Endodermal cell (in vitro differentiated cells): ENCODE measurements at regions not wholly inside any gene's neighbourhood (a gene's known extent, or its start where the extent isn't known, plus 50 kb on each side); places are given as distances from the start of the nearest gene placed in this dataset.

Source experiments
- DNase-seq: peaks from one replicate; pipeline ENCODE4 v3.0.0-alpha.2; 2017
- H3K27ac ChIP-seq: 2 replicates; pipeline ENCODE4 v1.5.1; 2013; ENCODE audit warnings: mild to moderate bottlenecking, low read depth, low read length, moderate library complexity
- H3K27me3 ChIP-seq: 2 replicates; pipeline ENCODE4 v1.6.1; 2013; ENCODE audit warnings: mild to moderate bottlenecking, low read length, moderate library complexity; ENCODE audit not compliant: insufficient read depth, control insufficient read depth, poor library complexity, severe bottlenecking
- H3K36me3 ChIP-seq: 2 replicates; pipeline ENCODE4 v1.7.0; 2013; ENCODE audit warnings: mild to moderate bottlenecking, low read length, moderate library complexity; ENCODE audit not compliant: control insufficient read depth, insufficient read depth
- H3K4me1 ChIP-seq: one replicate; pipeline ENCODE4 v1.7.0; 2013; ENCODE audit warnings: low read length; ENCODE audit not compliant: control insufficient read depth, insufficient read depth
- H3K4me3 ChIP-seq: 2 replicates; pipeline ENCODE4 v1.5.1; 2013; ENCODE audit warnings: mild to moderate bottlenecking, low read length, moderate library complexity
- H3K9ac ChIP-seq: 2 replicates; pipeline ENCODE4 v1.6.1; 2013; ENCODE audit warnings: mild to moderate bottlenecking, low read length, moderate library complexity; ENCODE audit not compliant: poor library complexity, severe bottlenecking; ENCODE audit errors: extremely low read depth
- H3K9me3 ChIP-seq: 2 replicates; pipeline ENCODE4 v1.6.1; 2013; ENCODE audit warnings: mild to moderate bottlenecking, low read length, moderate library complexity; ENCODE audit not compliant: control insufficient read depth
- H3K27ac Mint-ChIP-seq: 2 replicates; pipeline ENCODE4 v1.8.0; 2020; ENCODE audit warnings: mixed read lengths
- H3K27me3 Mint-ChIP-seq: 2 replicates; pipeline ENCODE4 v1.8.0; 2021; ENCODE audit warnings: mild to moderate bottlenecking, mixed read lengths; ENCODE audit not compliant: insufficient read depth
- H3K36me3 Mint-ChIP-seq: 2 replicates; pipeline ENCODE4 v1.8.0; 2020; ENCODE audit warnings: low read depth, mixed read lengths
- H3K4me1 Mint-ChIP-seq: 2 replicates; pipeline ENCODE4 v1.8.0; 2020; ENCODE audit warnings: mixed read lengths
- H3K4me3 Mint-ChIP-seq: 2 replicates; pipeline ENCODE4 v1.8.0; 2020; ENCODE audit warnings: mild to moderate bottlenecking, moderate library complexity, mixed read lengths
- H3K9me3 Mint-ChIP-seq: 2 replicates; pipeline ENCODE4 v1.8.0; 2020; ENCODE audit warnings: mild to moderate bottlenecking, mixed read lengths
- CTCF ChIP-seq: fragments of 200-600 bp; sonication (generic); conservative IDR thresholded peaks from 2 replicates; pipeline ENCODE4 v1.5.0; 2021; ENCODE audit warnings: antibody characterized with exemption, mild to moderate bottlenecking
- WGBS, 2 experiments: methylation state at CpG; one replicate each; pipeline versions ENCODE4 v1.1.5 to v1.1.7; 2013; ENCODE audit warnings: missing lambda C conversion rate in 2 of 2, mixed read lengths in 1 of 2; ENCODE audit not compliant: insufficient coverage in 1 of 2, insufficient read length in 1 of 2; 5-methylcytosine and 5-hydroxymethylcytosine counted together

DNA sequence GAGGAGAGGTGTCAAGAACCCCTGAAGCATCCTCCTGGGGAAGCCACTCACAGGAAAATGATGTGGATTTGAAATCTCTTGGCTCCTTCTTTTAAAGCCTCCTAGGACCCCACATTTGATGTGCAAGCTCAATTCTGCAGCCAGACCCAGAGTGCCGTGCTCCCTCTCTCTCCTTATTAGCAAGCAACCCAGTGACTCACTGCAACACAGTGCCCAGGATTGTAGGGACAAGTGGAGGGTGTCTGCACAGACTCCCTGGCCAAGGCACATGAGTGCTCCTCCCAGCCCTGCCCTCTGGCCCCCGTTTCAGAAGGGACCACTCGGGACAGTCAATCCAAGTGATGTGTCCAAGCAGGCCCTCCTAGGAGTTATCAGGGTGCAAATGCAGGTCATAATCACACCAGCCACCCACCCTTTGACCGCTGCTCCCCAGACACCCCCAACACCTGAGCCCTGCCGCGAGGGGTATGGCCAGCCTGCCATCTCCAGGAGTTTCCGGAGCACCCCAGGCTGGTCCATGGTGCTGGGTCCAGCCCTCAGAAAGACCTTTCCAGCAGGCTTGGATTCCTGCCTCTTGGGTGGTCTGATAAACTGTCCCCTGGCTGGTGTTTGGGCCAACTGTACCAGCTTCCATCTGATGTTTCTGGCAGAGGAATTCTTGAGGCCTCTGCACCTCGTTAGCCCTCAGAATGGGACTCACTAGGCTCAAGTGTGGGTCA, 54.5 kb upstream of the CXCL12 start:
- Histone ChIP-seq H3K36me3 (no peaks in the 10 kb centered on the region), H3K9ac (no peak overlapping the region), H3K27me3 (peaks cover 27% of the 10 kb centered on the region), H3K27ac (no peak overlapping the region), H3K9me3 (peaks cover 16% of the 10 kb centered on the region), H3K4me3 (no peak overlapping the region), H3K4me1 (no peaks in the 10 kb centered on the region)
- H3K27me3 Mint-ChIP-seq, result peaks cover 23% of the 10 kb centered on the region
- 70 to 86% methylated on average over 4 to 8 of the region's 8 CpGs for WGBS, 2 experiments
- no peak for TF ChIP-seq CTCF
- peak; percentile 28 for DNase-seq
- H3K27ac Mint-ChIP-seq, result no peak overlapping the region
- H3K9me3 Mint-ChIP-seq, result peaks cover 23% of the 10 kb centered on the region
- H3K4me3 Mint-ChIP-seq, result no peak overlapping the region
- no peaks in the 10 kb centered on the region for H3K4me1 Mint-ChIP-seq
- no peaks in the 10 kb centered on the region for H3K36me3 Mint-ChIP-seq

- TF ChIP-seq CTCF, result no peak
- Mint-ChIP-seq H3K4me1 (no peaks in the 10 kb centered on the region), H3K36me3 (no peaks in the 10 kb centered on the region), H3K9me3 (peaks cover 23% of the 10 kb centered on the region), H3K27ac (no peak overlapping the region), H3K27me3 (peaks cover 20% of the 10 kb centered on the region), H3K4me3 (no peak overlapping the region)
- whole genome bisulfite sequencing, 2 experiments, result 76 to 100% methylated on average over 1 to 5 of the region's 5 CpGs
- Histone ChIP-seq H3K27me3 (peaks cover 22% of the 10 kb centered on the region), H3K27ac (no peak overlapping the region), H3K4me3 (no peak overlapping the region), H3K9me3 (peaks cover 15% of the 10 kb centered on the region), H3K4me1 (no peaks in the 10 kb centered on the region), H3K36me3 (no peaks in the 10 kb centered on the region), H3K9ac (no peak overlapping the region)
- no peak for DNase-seq
Measured at GRCh38 chr10:44439958-44440244, 55.0 kb upstream of the CXCL12 start.

GRCh38 chr10:44457259-44457658, 72.4 kb upstream of the CXCL12 start:
- Histone ChIP-seq H3K27me3 (no peaks in the 10 kb centered on the region), H3K9me3 (peaks cover 8% of the 10 kb centered on the region), H3K4me3 (no peak overlapping the region), H3K9ac (no peak overlapping the region), H3K4me1 (no peaks in the 10 kb centered on the region), H3K27ac (no peak overlapping the region), H3K36me3 (no peaks in the 10 kb centered on the region)
- H3K27ac Mint-ChIP-seq, result no peak overlapping the region
- H3K4me1 Mint-ChIP-seq, result peaks cover 2% of the 10 kb centered on the region
- WGBS, 2 experiments, result 80 to 92% methylated on average over 2 of the region's 2 CpGs
- H3K36me3 Mint-ChIP-seq, result no peaks in the 10 kb centered on the region
- H3K4me3 Mint-ChIP-seq, result no peak overlapping the region
- peaks cover 4% of the 10 kb centered on the region for H3K9me3 Mint-ChIP-seq
- TF ChIP-seq CTCF, result peak; percentile 54
- DNase-seq, result no peak
- no peaks in the 10 kb centered on the region for H3K27me3 Mint-ChIP-seq
